ENCODE measurements at regions not wholly inside any gene's neighbourhood (a gene's known extent, or its start where the extent isn't known, plus 50 kb on each side); places are given as distances from the start of the nearest gene placed in this dataset.

GRCh38 chr15:96891046-96891445, 560.5 kb downstream of the NR2F2 start:
- Histone ChIP-seq H3K27ac (peak overlapping the region in 2 of 3 donors; percentile 15 to 17), H3K4me3 (replicated peaks in 1 of 3) (no peak overlapping the region)
- intact Hi-C loops (cut with DNase I) = no loop called here

GRCh38 chr15:96893159-96893906, 562.8 kb downstream of the NR2F2 start:
- TF ChIP-seq, protein P1, sequence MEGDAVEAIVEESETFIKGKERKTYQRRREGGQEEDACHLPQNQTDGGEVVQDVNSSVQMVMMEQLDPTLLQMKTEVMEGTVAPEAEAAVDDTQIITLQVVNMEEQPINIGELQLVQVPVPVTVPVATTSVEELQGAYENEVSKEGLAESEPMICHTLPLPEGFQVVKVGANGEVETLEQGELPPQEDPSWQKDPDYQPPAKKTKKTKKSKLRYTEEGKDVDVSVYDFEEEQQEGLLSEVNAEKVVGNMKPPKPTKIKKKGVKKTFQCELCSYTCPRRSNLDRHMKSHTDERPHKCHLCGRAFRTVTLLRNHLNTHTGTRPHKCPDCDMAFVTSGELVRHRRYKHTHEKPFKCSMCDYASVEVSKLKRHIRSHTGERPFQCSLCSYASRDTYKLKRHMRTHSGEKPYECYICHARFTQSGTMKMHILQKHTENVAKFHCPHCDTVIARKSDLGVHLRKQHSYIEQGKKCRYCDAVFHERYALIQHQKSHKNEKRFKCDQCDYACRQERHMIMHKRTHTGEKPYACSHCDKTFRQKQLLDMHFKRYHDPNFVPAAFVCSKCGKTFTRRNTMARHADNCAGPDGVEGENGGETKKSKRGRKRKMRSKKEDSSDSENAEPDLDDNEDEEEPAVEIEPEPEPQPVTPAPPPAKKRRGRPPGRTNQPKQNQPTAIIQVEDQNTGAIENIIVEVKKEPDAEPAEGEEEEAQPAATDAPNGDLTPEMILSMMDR (IDR thresholded peaks at IDR 0.05) = peak in 2 of 6 experiments; percentile 22 to 36
- no peak for TF ChIP-seq POLR2A (IDR thresholded peaks at IDR 0.05)
- Histone ChIP-seq H3K4me3 (replicated peaks in 1 of 3) (no peak overlapping the region), H3K36me3 (no peaks in the 10 kb centered on the region), H3K27ac (no peak overlapping the region), H3K9me3 (no peaks in the 10 kb centered on the region), H3K27me3 (no peaks in the 10 kb centered on the region), H3K4me1 (no peaks in the 10 kb centered on the region)
- intact Hi-C loops (cut with DNase I) = no loop called here
- peak in 1 of 2 donors; percentile 2 for DNase-seq
- WGBS, 2 donors = 32 to 39% methylated on average over 5 of the region's 5 CpGs

More at GRCh38 chr15:96891046-96891445, 560.5 kb downstream of the NR2F2 start:
- Histone ChIP-seq H3K27me3 (no peaks in the 10 kb centered on the region), H3K36me3 (no peaks in the 10 kb centered on the region), H3K4me1 (no peaks in the 10 kb centered on the region), H3K9me3 (no peaks in the 10 kb centered on the region)
- DNase-seq = no peak
- 39 to 43% methylated on average over 4 of the region's 4 CpGs for WGBS, 2 donors
- TF ChIP-seq POLR2A (IDR thresholded peaks at IDR 0.05) = no peak

GRCh38 chr15:96894659-96895058, 564.2 kb downstream of the NR2F2 start:
- Histone ChIP-seq H3K4me3 (replicated peaks in 1 of 3) (no peak overlapping the region), H3K27ac (no peak overlapping the region), H3K9me3 (no peaks in the 10 kb centered on the region), H3K4me1 (no peaks in the 10 kb centered on the region), H3K27me3 (no peaks in the 10 kb centered on the region), H3K36me3 (no peaks in the 10 kb centered on the region)
- 83 to 89% methylated on average over 1 of the region's 1 CpG for WGBS, 2 donors
- TF ChIP-seq, protein P1 (IDR thresholded peaks at IDR 0.05) = no peak
- no peak for TF ChIP-seq POLR2A (IDR thresholded peaks at IDR 0.05)
- intact Hi-C loops (cut with DNase I) = no loop called here
- DNase-seq = no peak

GRCh38 chr15:96896766-96897165, 566.3 kb downstream of the NR2F2 start:
- Histone ChIP-seq H3K4me1 (no peaks in the 10 kb centered on the region), H3K4me3 (replicated peaks in 1 of 3) (no peak overlapping the region), H3K27me3 (no peaks in the 10 kb centered on the region), H3K9me3 (no peaks in the 10 kb centered on the region), H3K27ac (no peak overlapping the region), H3K36me3 (no peaks in the 10 kb centered on the region)
- no peak for DNase-seq
- 62 to 67% methylated on average over 3 of the region's 3 CpGs for WGBS, 2 donors
- intact Hi-C loops (cut with DNase I) = no loop called here
- TF ChIP-seq, protein P1 (IDR thresholded peaks at IDR 0.05) = no peak
- TF ChIP-seq POLR2A (IDR thresholded peaks at IDR 0.05) = no peak

GRCh38 chr15:96914081-96914480, 583.6 kb downstream of the NR2F2 start:
- no peak for DNase-seq
- Histone ChIP-seq H3K4me3 (replicated peaks in 1 of 3) (no peak overlapping the region), H3K27me3 (no peaks in the 10 kb centered on the region), H3K27ac (no peak overlapping the region), H3K4me1 (no peaks in the 10 kb centered on the region), H3K9me3 (no peaks in the 10 kb centered on the region), H3K36me3 (no peaks in the 10 kb centered on the region)
- WGBS, 2 donors = 81 to 86% methylated on average over 4 of the region's 4 CpGs
- intact Hi-C loops (cut with DNase I) = no loop called here
- TF ChIP-seq POLR2A (IDR thresholded peaks at IDR 0.05) = no peak
- TF ChIP-seq, protein P1 (IDR thresholded peaks at IDR 0.05) = no peak

Measured in thyroid gland (tissue), 4 donors.